HG02610 (cell line): ENCODE measurements at regions not wholly inside any gene's neighbourhood (a gene's known extent, or its start where the extent isn't known, plus 50 kb on each side); places are given as distances from the start of the nearest gene placed in this dataset.

ENCODE experiments used
- ATAC-seq: cut with Tn5 transposase; IDR thresholded peaks from one replicate; pipeline ENCODE4 v1.9.1; 2021; ENCODE audit warnings: mild to moderate bottlenecking, moderate library complexity; ENCODE audit not compliant: unreplicated experiment

DNA sequence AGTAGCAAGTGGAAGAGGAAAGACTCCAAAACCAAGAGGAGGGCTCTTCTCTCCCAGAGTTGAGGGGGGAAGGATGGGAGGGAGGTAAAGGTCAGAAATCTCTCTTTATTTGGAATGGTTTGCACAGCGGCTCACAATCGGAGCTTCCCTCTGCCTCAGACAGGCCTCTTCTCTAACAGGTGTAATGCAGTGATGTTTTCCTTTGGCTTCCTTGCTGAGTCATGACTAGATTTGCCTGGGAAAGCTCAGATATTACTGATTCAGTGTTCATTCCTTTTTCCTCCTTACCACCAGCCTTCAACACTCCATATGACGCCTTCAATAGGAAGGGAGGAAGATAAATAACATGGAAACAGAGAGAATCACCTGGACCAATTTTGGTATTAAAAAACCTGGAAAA is 136.6 kb downstream of the RNF152 start:
- ATAC-seq = no peak

DNA sequence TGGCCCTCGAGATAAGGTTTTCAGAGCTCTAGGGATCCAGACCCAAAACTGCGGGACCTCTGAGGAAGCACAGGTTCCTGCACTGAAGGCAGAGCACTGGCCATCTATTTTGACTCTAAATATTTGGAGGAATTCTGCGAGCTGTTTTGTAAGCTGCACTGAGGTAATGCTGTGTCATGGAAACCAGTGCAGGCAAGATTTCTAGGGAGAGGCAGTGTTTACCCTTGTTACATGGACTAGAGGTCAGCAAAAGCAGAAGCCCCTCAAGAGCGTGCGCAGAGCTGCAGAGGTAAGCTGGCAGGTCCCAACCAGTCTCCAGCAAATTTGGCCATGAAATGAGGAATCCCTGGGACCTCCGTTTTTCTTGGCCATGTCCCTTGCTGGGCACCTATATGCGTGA is 137.3 kb downstream of the RNF152 start:
- ATAC-seq = no peak

DNA sequence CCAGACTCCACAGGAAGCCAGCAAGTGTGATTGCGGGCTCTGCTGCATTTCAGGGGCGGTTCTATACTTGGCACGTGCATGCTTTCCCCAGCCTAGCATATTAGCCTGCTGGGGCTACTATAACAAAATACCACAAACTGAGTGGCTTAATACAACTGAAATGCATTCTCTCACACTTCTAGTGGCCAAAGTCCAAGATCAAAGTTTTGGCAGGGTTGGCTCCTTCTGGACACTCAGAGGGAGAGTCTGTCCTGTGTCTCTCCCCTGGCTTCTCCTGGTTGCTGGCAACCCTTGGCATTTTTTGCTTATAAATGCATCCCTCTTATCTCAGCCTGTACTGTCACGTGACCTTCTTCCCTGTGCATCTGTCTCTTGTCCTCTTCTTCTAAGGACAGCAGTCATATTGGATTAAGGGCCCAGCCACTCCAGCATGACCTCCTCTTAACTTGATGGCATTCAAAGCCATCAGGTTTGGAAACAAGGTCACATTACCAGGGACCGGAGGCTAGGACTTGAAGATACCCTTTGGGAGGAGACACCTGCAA is 138.7 kb downstream of the RNF152 start:
- no peak for ATAC-seq

DNA sequence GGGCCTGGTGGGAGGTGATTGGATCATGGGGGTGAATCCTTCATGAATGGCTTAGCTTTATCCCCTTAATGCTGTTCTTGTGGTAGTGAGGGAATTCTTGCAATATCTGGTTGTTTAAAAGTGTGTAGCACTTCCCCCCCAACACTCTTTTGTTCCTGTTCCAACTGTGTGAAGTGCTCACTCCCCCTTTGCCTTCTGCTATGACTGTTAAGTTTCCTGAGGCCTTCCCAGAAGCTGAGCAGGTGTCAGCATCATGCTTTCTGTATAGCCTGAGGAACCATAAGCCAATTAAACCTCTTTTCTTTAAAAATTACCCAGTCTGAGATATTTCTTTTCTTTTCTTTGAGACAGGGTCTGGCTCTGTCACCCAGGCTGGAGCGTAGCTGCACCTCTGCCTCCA is 139.4 kb downstream of the RNF152 start:
- no peak for ATAC-seq

DNA sequence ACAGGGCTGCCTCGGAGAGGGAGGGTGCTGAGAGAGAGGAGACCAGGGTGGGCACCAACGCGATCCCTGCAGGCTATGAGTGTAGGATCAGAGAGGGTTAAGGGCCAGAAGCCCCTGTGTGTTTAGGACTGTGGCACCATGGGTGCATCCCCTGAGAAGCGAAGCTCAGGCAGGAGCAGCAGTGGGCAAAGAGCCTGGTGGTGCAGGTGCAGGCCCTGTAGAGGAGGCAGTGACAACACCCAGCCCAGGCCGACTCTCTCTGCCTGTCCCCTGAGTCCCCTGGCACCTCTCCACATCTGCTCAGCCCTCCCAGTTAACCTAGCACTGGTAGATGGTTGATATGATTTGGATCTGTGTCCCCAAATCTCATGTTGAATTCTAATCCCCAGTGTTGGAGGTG is 139.8 kb downstream of the RNF152 start:
- ATAC-seq = no peak

DNA sequence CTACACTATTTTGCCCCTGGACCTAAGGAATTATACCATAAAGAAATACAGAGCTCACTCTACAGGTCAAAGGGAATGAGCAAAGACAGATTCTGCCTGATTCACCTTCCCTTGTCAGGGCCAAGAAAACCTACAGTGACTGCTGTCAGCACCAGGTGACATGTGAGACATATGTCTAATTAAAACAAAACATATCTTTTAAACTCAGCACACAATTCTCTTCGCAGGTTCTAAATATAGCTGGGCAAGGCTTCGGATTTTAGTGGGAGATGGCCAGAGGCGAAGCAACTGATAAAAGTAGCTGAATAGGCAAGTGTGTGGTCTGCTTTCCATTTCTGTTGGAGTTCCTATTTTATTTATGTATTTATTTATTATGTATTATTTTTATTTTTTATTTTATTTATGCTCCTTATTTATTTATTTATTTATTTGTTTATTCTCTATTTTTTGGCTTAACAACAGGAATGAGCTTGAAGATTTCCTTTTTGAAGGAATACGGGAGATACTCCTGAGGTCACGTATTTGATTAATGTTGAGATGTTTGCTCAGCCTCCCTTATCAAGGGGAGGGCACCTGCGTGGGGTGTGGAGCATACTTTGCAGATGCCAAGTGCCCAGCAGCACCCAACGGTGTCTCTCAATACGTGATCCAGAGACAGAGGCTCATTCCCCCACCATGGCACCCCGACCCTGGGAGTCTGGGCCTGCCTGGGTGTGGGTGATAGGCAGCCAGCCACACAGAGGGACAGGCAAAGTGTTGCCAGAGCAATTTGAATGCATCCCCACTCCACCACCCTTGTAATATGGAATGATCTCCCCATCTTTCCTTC is 141.8 kb downstream of the RNF152 start:
- ATAC-seq = no peak

DNA sequence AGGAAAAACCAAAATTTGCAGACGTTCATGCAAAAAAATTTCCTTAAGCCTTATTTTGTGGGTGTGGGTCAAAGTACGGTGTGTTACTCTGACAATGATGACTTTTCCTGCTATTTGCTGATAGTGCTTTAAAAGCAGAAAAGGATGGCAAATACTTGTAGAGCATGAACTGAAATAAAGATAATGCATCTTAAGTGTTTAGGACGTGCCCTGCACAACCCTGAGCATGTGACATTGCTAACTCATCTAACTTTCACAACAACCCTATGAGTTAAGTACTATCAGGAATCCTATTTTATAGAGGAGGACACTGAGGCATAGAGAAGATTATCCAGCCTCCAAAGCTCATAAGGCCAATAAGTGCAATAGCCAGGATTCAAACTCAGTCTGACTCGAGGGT is 143.3 kb downstream of the RNF152 start:
- no peak for ATAC-seq

DNA sequence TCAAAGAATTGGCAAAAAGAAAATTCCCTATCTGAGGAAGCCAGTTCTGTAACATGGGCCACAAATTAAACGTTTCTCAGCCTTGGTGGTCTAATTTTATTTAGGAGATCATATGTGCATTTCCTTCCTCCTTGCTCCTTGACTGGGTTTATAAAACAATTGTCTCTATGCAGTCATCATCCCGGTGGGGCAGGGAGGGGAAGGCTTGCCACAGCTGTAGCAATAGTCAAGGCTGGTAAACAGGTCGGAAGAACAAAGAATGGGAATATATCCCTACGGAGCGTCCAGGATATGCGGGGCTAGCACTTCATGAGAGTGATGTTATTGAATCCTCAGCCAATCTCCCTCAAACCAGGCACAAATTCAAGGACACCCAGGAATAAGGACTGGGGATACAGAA is 143.8 kb downstream of the RNF152 start:
- ATAC-seq = no peak

DNA sequence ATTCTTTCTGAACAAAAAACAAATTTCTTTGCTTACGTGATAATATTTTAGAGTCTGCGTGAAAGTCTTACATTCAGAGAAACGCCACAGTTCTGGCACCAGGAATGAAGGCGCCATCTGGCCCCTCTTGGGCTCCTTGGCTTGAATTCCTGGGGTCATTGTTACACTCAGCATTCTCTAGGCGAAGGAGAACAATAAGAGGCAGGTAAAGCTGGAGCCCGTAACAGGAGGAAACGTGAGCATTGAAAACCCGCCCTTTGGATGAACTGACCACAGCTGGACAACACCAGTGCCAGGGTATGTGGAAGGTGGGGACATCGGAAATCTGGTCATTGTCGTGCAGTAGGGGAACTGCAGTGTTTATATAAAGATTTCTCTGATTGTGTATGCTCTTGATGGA is 144.8 kb downstream of the RNF152 start:
- ATAC-seq = no peak

DNA sequence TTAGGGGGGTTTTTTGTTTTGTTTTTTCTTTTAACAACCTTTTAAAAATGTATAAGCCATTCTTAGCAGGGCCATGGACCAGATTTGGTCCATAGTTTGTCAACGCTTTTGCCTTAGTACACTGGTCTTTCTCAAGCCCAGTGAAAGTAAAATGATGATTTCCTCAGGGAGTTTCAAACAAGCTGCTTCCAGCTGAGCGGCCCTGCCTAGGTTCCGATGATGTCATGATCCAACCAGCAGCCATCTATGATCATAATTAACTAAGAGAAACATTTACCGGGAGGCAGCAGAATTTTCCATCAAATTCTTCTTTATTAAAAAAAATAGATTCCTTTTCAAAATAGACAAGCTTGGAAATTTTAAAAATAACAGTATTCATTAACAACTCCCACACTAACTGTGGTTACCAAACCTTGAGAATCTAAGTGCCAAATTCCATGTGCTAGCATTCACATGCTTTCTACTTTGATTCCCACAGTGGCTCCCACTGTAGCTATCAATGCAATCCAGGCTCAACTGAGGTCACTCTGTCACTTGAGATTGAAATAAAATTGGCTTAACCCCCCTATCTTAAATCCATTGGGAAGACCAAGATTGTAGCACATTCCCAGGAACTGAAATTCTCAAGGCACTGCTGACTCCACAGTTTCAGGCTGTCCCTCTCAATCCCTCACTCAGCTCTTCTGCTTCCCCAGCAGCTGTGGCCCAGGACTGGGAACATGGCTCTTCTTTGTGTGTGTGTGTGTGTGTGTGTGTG is 148.9 kb downstream of the RNF152 start:
- ATAC-seq = no peak

DNA sequence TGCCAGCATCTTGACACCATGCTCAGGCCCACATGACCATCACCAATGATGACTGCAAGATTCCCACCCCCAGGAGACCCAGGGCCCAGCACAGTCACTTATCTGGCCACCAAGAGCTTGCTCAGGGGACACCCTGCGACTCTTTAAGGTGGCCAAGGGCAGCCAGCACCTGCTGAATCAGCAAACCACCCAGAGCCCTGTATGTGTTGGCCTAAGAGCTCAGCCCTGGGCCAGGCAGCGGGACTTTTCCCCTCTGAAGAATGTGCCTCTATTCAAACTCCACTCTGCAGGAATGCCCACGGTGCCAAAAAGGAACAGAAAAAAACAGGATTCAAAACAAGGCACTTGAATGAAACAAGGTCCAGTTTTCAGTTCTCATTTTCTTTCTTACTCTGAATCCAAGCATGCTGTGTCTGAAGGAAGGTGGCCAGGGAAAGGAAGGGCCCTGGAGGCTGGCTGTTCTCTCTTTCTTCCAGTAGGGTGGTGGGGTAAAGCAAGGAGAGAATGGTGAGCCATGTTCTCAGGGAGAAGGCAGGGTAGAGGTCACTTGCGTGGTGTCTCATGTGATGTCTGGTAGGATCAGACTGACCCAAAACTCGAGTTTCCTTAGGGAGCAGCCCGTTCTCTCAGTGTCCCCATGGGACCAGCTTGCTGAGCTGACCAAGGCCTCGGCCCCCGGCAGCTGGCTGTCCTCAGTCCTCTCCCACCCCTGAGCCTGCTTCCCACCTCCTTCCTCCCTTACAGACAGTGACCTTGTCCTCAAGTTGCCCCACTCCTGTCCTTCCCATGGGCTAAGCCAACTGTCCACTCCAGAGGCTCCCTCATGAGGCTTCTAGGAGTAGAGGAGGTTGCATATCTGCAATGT is 150.0 kb downstream of the RNF152 start:
- ATAC-seq = no peak

DNA sequence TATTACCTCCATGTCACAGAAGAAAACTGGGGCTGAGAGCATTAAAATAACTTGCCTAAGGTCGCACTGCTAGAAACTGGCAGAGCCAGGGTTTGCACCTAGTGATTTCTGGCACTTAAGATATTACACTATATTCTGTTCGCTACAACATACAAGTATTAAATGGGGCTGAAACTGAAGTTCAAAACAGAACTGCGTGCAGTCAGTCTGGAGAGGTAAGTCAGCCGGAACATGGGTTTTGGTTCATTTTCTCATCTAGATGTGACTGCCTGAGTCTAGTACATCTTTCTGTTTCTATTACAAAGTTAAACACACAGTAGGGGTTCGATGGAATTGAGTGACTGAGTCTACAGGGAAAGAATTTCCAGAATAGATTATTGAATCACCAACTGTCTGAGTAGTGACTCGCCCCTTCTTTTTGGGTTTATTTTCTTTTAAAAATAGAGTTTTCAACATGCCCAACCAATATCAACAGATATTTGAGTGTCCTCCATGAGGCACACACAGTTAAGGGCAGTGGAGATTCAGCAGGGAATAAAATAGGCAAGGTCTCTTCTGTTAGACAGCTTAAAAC is 150.8 kb downstream of the RNF152 start:
- ATAC-seq = peak; percentile 64

DNA sequence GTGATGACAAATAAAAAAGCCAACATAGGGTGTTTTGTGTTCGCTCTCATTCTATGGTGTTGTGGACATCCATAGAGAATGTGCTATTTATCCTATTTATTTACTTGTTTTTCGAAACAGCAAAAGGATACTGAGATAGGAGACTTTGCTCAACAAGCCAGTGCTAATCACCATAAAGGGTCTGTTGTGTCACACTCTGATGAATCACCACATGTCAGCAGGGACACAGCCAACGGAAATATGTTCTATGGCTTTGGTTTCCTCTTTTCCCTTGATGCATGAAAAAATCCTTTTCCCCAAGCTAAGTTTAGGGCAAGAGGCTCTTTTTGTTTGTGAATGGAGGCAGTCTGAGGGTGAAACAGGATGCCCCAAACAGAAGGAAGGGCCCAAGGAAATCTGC is 154.3 kb downstream of the RNF152 start:
- ATAC-seq = no peak

DNA sequence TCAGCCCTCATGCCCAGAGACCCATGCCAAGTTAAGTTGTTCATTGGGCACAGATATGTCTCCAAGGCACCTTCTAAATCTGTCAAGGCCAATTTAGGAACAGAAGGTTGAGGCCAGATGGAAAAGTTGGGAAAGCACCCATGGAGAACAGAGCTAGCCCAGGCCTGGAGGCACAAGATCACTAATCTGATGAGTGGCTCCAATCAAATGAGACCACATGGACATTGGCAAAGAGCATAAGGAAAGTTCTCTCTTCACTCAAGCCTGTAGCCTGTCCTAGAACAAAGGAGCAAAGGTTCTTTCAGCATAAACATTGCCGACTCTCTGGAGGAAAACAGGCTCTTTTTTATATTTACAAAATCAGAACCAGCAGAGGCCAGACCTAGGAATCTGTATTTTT is 154.8 kb downstream of the RNF152 start:
- no peak for ATAC-seq

DNA sequence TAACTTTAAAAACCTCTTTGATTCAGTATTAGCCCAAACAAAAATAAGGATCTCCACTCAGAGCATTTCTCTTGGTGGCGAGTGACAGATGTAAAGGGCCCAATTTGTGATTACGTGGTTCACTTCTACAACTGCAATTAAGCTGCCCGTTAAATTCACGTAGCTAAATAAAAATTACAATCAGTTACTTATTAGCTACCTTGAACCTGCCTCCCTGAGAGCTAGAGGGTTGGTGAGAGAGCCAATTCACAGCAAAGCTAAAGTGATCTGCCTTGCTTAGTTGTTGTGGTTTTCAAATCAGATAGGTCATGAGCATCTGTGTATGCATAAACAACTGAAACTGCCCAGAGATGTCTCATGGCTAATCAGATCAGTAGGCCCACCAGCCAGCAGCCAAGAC is 156.7 kb downstream of the RNF152 start:
- no peak for ATAC-seq

DNA sequence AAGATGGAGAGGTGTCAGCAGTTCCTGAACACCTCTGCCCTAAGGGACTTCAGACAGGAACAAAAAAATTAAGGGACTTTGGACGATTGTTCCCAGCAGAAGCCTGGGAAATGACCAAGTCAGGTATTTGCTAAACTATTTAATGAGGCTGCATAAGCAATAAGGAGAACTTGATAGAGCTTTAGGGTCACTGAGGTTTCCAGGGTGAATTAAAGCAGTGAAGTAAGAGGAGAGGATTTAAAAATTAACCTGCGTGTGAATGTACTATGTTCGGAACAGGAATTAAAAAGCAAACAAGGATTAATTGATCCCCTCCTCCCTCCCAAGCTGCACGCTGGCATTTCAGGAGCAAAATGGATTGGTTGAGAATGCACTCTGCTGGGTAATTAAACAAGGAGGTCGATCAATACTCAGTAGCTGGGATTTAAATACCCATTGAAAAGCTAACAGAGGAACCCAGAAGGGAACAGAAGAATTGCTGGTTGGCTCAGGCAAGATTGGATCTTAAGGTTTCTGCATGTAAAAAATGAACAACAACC is 157.2 kb downstream of the RNF152 start:
- no peak for ATAC-seq

DNA sequence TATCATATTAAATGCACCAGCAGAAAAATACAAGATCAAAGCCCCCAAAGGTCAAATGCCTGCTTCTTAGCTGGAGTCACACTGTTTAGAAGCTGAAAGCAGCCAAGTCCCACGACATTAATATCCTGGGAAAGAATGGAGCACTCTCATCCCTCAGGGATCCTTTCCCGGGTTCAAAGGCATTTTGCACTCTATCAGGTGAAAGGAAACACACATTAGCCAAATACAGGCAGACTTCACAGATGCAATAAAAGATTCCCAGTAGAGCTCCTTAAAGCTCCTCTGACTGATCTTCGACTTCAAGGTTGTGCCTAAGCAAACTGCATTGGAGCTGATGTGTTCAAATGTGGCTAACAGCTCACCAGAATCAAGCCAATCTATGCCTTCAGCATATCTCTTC is 158.4 kb downstream of the RNF152 start:
- ATAC-seq = no peak

DNA sequence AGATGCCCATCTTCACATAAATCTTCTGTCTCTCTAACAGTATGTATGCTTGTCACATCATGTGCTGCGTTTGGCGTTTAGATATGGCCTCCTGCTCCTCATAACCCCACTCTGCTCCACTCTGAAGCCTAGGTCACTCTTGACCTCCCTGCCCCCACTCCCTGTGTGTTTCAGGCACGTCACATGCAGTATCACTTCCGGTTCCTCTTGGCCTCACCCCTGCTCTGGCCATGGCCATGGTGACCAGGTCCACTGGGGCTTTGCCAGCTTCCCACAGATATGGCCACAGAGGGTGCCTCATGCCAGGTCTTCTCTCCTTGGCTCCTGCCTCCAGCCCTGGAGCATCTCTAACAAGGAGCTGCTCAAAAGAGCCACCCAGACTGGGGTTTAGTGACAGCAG is 160.0 kb downstream of the RNF152 start:
- ATAC-seq = no peak

DNA sequence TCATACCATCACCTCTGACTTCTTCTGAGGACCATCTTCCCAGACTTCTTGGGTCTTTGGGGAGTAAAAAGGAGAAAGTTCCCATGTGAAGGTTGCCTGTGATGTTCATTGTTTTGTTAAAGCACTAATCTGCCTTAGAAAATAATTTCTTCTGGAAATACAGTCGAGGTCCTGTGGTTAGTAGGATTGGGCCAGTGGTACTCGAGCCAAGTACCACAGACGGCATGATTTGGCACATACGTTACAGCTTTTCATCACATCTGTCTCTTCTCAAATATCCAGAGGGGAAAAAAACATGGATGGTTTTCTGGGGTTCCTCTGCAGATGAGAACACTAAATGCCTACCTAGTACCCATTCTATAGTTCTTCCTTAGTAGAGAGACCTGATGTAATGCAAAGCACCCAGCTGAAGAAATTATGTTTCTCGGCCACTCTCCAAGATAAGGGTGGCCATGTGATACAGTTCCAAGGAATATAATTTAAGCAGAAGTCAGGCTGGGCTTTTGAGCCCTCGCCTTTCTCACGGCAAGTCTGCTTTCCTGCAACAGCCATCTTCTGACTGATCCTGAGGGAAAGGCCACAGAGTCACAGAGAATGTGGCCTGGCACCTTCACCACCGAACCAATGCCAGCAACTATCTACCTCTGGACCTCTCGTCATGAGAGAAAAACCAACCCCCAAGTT is 161.0 kb downstream of the RNF152 start:
- ATAC-seq = no peak

DNA sequence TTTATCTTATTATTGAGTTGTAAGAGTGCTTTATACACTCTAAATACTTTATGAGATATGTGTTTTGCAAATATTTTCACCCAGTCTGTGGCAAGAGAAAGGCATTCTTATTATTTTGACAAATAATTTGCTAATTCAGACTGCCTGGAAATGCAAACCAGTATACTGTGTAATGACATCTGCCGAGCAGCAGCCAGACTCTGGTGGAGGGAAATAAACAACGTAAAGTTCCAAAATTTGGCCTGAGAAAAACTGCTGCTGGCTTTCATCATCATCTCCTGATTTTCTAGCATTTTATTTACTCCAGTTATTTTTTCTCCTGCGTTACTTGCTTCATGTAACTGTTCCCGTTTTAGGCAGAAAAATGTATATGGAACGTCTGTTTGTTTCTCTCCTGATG is 161.6 kb downstream of the RNF152 start:
- ATAC-seq = no peak
